GM12878 (cell line): ENCODE measurements at regions not wholly inside any gene's neighbourhood (a gene's known extent, or its start where the extent isn't known, plus 50 kb on each side); places are given as distances from the start of the nearest gene placed in this dataset.

Experiments
- ATAC-seq: fragments of 200-7000 bp; cut with Tn5 transposase; 3 replicates; pipeline ENCODE4 v1.9.1; 2020; ENCODE audit warnings: mild to moderate bottlenecking, moderate library complexity
- BruUV-seq: library from RNA; stranded (reverse); fragments of 400-500 nt; replicated peaks from 2 replicates; lab custom pipeline; 2021; lab: Mats Ljungman, UMichigan
- CTCF ChIA-PET: fragments of 300-600 bp; sonication (Branson Sonifier 250); formaldehyde crosslinking; extraction: SDS; loops from one replicate; lab custom pipeline; 2021; ENCODE audit warnings: inconsistent platforms; lab: Yijun Ruan, JAX
- POLR2A ChIA-PET: fragments of 350-600 bp; formaldehyde crosslinking; extraction: SDS; loops from one replicate; lab custom pipeline; 2021; ENCODE audit warnings: inconsistent platforms; lab: Charles Lee
- RAD21 ChIA-PET: fragments of 300-600 bp; sonication (Branson Sonifier 250); formaldehyde crosslinking; loops from one replicate; lab custom pipeline; 2023; ENCODE audit warnings: antibody characterized with exemption; ENCODE audit not compliant: unreplicated experiment; lab: Charles Lee
- SMC1A ChIA-PET: fragments of 300-600 bp; sonication (Branson Sonifier 250); formaldehyde crosslinking; loops from one replicate; lab custom pipeline; 2023; ENCODE audit not compliant: unreplicated experiment, uncharacterized antibody; lab: Charles Lee
- DNase-seq: peaks from one replicate; pipeline ENCODE4 v3.0.0-alpha.2; 2011; ENCODE audit warnings: low read depth, low spot score
- FAIRE-seq: peaks from 3 replicates; lab custom pipeline; 2011; peaks lifted over from hg19 to GRCh38; lab: Jason Lieb, UNC
- H2AFZ ChIP-seq: 2 replicates; pipeline ENCODE4 v1.6.0; 2011; ENCODE audit warnings: low read depth, low read length, control low read depth; ENCODE audit not compliant: control insufficient read depth
- H3K27ac ChIP-seq: 2 replicates; pipeline ENCODE4 v1.5.1; 2011; ENCODE audit warnings: control low read depth; ENCODE audit not compliant: control insufficient read depth, insufficient read depth
- H3K27me3 ChIP-seq, 2 experiments: replicated peaks in 1 of 2; 2 replicates each; pipeline versions ENCODE4 v1.6.0 to v1.6.1; 2011; ENCODE audit warnings: low read length in 1 of 2; ENCODE audit not compliant: control insufficient read depth in 2 of 2, insufficient read depth in 2 of 2
- H3K36me3 ChIP-seq, 2 experiments: 2 replicates each; pipeline ENCODE4 v1.5.1; 2011; ENCODE audit warnings: low read length in 1 of 2; ENCODE audit not compliant: control insufficient read depth in 2 of 2, insufficient read depth in 2 of 2
- H3K4me1 ChIP-seq: 2 replicates; pipeline ENCODE4 v1.6.1; 2011; ENCODE audit warnings: mild to moderate bottlenecking, low read length, moderate library complexity, mixed read lengths; ENCODE audit not compliant: control insufficient read depth, insufficient read depth
- H3K4me2 ChIP-seq: 2 replicates; pipeline ENCODE4 v1.6.0; 2011; ENCODE audit warnings: control low read depth; ENCODE audit not compliant: control insufficient read depth, insufficient read depth
- H3K4me3 ChIP-seq: fragments of 200-600 bp; sonication (generic); 2 replicates; pipeline ENCODE4 v1.5.1; 2016
- H3K79me2 ChIP-seq: 2 replicates; pipeline ENCODE4 v1.6.0; 2011; ENCODE audit warnings: low read length; ENCODE audit not compliant: control insufficient read depth, insufficient read depth
- H3K9ac ChIP-seq: 2 replicates; pipeline ENCODE4 v1.8.0; 2011; ENCODE audit warnings: low read length, control low read depth, mixed read lengths; ENCODE audit not compliant: control insufficient read depth, insufficient read depth
- H3K9me3 ChIP-seq: replicated peaks from 3 replicates; pipeline ENCODE4 v1.5.1; 2011; ENCODE audit warnings: mild to moderate bottlenecking, low read length; ENCODE audit not compliant: control insufficient read depth, insufficient read depth
- H4K20me1 ChIP-seq: 2 replicates; pipeline ENCODE4 v1.6.0; 2011; ENCODE audit not compliant: control insufficient read depth, insufficient read depth
- E2F8 ChIP-seq: fragments of 450-650 bp; IDR thresholded peaks from 2 replicates; pipeline ENCODE4 v1.6.1; 2018; ENCODE audit warnings: mild to moderate bottlenecking, low read depth, moderate library complexity; ENCODE audit not compliant: partially characterized antibody
- IKZF1 ChIP-seq: fragments of 450-650 bp; conservative IDR thresholded peaks from 2 replicates; pipeline ENCODE4 v1.6.1; 2017; ENCODE audit warnings: antibody characterized with exemption, mild to moderate bottlenecking
- NFXL1 ChIP-seq: fragments of 450-650 bp; IDR thresholded peaks from 2 replicates; pipeline ENCODE4 v1.6.1; 2017; ENCODE audit warnings: antibody characterized with exemption, mild to moderate bottlenecking, borderline replicate concordance
- POLR2AphosphoS5 ChIP-seq: IDR thresholded peaks from 2 replicates; pipeline ENCODE4 v1.6.1; 2011; ENCODE audit warnings: mild to moderate bottlenecking, low read length, inconsistent platforms
- RAD21 ChIP-seq: IDR thresholded peaks from 2 replicates; pipeline ENCODE4 v1.6.1; 2011; ENCODE audit warnings: mild to moderate bottlenecking, low read depth, low read length, moderate library complexity; ENCODE audit not compliant: insufficient read depth
- RELB ChIP-seq: fragments of 450-650 bp; IDR thresholded peaks from 2 replicates; pipeline ENCODE4 v1.6.1; 2017; ENCODE audit warnings: low read depth, mild to moderate bottlenecking, moderate library complexity
- SMARCA5 ChIP-seq: fragments of 450-650 bp; IDR thresholded peaks from 2 replicates; pipeline ENCODE4 v1.6.1; 2017; ENCODE audit warnings: mild to moderate bottlenecking
- STAT3 ChIP-seq: IDR thresholded peaks from 2 replicates; pipeline ENCODE4 v1.6.1; 2011; ENCODE audit warnings: low read depth, low read length, improper control_type of control experiment
- SUPT20H ChIP-seq: IDR thresholded peaks from 2 replicates; pipeline ENCODE4 v1.6.1; 2011; ENCODE audit warnings: low read depth, mild to moderate bottlenecking, low read length, moderate library complexity, borderline replicate concordance; ENCODE audit not compliant: control insufficient read depth
- USF2 ChIP-seq: IDR thresholded peaks from 2 replicates; pipeline ENCODE4 v1.6.1; 2011; ENCODE audit warnings: low read depth, low read length, improper control_type of control experiment, borderline replicate concordance
- WGBS: methylation state at CpG from one replicate; pipeline ENCODE4 v1.1.6; 2016; ENCODE audit warnings: low lambda C conversion rate; ENCODE audit not compliant: insufficient replicate concordance, insufficient coverage; ENCODE audit errors: missing lambda C conversion rate; 5-methylcytosine and 5-hydroxymethylcytosine counted together
- in situ Hi-C: fragments of 300-500 bp; cut with MboI; formaldehyde crosslinking; loops from 9 replicates; pipeline ENCODE4 v1.14.3; 2018; ENCODE audit warnings: mixed read lengths
- intact Hi-C: fragments of 100-400 bp; cut with micrococcal nuclease; formaldehyde crosslinking; loops from one replicate; pipeline ENCODE4 v1.14.2; 2022; ENCODE audit not compliant: unreplicated experiment

- no TSS peak for BruUV-seq
- TF ChIP-seq STAT3 (no peak), SUPT20H (no peak)
- DNase-seq (no peak), ATAC-seq (no peak), FAIRE-seq (no peak)
- Histone ChIP-seq H3K79me2 (no peaks in the 10 kb centered on the region), H3K27me3 (no peaks in the 10 kb centered on the region), H3K4me2 (no peak overlapping the region), H3K27ac (no peak overlapping the region), H4K20me1 (no peaks in the 10 kb centered on the region), H2AFZ (no peak overlapping the region), H3K4me3 (no peak overlapping the region), H3K36me3 (no peaks in the 10 kb centered on the region), H3K9ac (no peak overlapping the region), H3K4me1 (no peaks in the 10 kb centered on the region), H3K9me3 (no peaks in the 10 kb centered on the region)
- SMC1A ChIA-PET, result interaction anchor here (0.8 kb wide), 1 partner anchor 13 kb away, joined by 3 read pairs; no protein-coding TSS in a partner anchor
- intact Hi-C loops, result no loop called here
- CTCF ChIA-PET, result interaction anchor here (0.6 kb wide), 1 partner anchor 386 kb away, joined by 4 read pairs; no protein-coding TSS in a partner anchor
- RAD21 ChIA-PET, result no interaction called here
- POLR2A ChIA-PET, result no interaction called here
- in situ Hi-C loops, result no loop called here
Measured at GRCh38 chr3:166114448-166114847, 277.2 kb upstream of the BCHE start.

- Histone ChIP-seq H3K36me3 (no peaks in the 10 kb centered on the region), H3K9me3 (no peaks in the 10 kb centered on the region), H3K27me3 (no peaks in the 10 kb centered on the region), H3K79me2 (no peaks in the 10 kb centered on the region), H3K4me2 (no peak overlapping the region), H3K9ac (no peak overlapping the region), H3K4me3 (no peak overlapping the region), H4K20me1 (no peaks in the 10 kb centered on the region), H2AFZ (no peak overlapping the region), H3K27ac (no peak overlapping the region), H3K4me1 (no peaks in the 10 kb centered on the region)
- no TSS peak for BruUV-seq
- intact Hi-C loops (no loop called here), in situ Hi-C loops (no loop called here)
- DNase-seq (no peak), ATAC-seq (no peak), FAIRE-seq (no peak)
- ChIA-PET CTCF (interaction anchor here (0.6 kb wide), 1 partner anchor 1871 kb away, joined by 3 read pairs; no protein-coding TSS in a partner anchor), POLR2A (no interaction called here), SMC1A (interaction anchor here (0.7 kb wide), 2 partner anchors 11 to 50 kb away, joined by 3 read pairs; no protein-coding TSS in a partner anchor), RAD21 (no interaction called here)
- WGBS, result 0% methylated on average over 2 of the region's 2 CpGs
- TF ChIP-seq SMARCA5, result no peak
- TF ChIP-seq USF2, result no peak
- no peak for TF ChIP-seq E2F8
- no peak for TF ChIP-seq NFXL1
- no peak for TF ChIP-seq RELB
- no peak for TF ChIP-seq IKZF1
- no peak for TF ChIP-seq RAD21
- TF ChIP-seq POLR2AphosphoS5, result no peak
Measured at GRCh38 chr3:166111562-166111961, 274.3 kb upstream of the BCHE start.
